ENCODE measurements at regions not wholly inside any gene's neighbourhood (a gene's known extent, or its start where the extent isn't known, plus 50 kb on each side); places are given as distances from the start of the nearest gene placed in this dataset.

- Histone ChIP-seq H3K4me2 (no peak overlapping the region), H3K9me3 (ENCODE audit: low read depth) (no peaks in the 10 kb centered on the region), H4K20me1 (ENCODE audit: insufficient read depth, poor library complexity, severe bottlenecking) (no peaks in the 10 kb centered on the region), H3K4me1 (ENCODE audit: insufficient read depth) (peaks cover 9% of the 10 kb centered on the region), H2AFZ (no peak overlapping the region), H3K79me2 (no peaks in the 10 kb centered on the region), H3K4me3 (no peak overlapping the region), H3K36me3 (replicated peaks; ENCODE audit: insufficient read depth, low read depth) (no peaks in the 10 kb centered on the region), H3K9me2 (replicated peaks; ENCODE audit: insufficient read depth) (no peaks in the 10 kb centered on the region), H3K27me3 (no peaks in the 10 kb centered on the region), H3K27ac (no peak overlapping the region)
- no peak for DNase-seq (ENCODE audit: low spot score)
- WGBS (ENCODE audit: low lambda C conversion rate, missing lambda C conversion rate): 75% methylated on average over 4 of the region's 4 CpGs
- TF ChIP-seq CTCF (IDR thresholded peaks at IDR 0.05; ENCODE audit: poor library complexity) (no peak), EZH2phosphoT487 (IDR thresholded peaks at IDR 0.05; ENCODE audit: low read depth, severe bottlenecking, unreplicated experiment) (no peak), EZH2 (IDR thresholded peaks at IDR 0.05; ENCODE audit: borderline replicate concordance) (no peak)
These were observed 464.8 kb upstream of the RGPD4 start for GRCh38 chr2:107361751-107362381.

GRCh38 chr2:107362993-107363392, 463.7 kb upstream of the RGPD4 start:
- H4K20me1 ChIP-seq (ENCODE audit: insufficient read depth, poor library complexity, severe bottlenecking): no peaks in the 10 kb centered on the region
- 94% methylated on average over 1 of the region's 1 CpG for WGBS (ENCODE audit: low lambda C conversion rate, missing lambda C conversion rate)

GRCh38 chr2:107363806-107364205, 462.9 kb upstream of the RGPD4 start:
- peak overlapping the region; percentile 66 for H3K27ac ChIP-seq
- no peaks in the 10 kb centered on the region for H4K20me1 ChIP-seq (ENCODE audit: insufficient read depth, poor library complexity, severe bottlenecking)
- no peak overlapping the region for H2AFZ ChIP-seq
- no peak overlapping the region for H3K4me3 ChIP-seq
- H3K9me2 ChIP-seq (replicated peaks; ENCODE audit: insufficient read depth): no peaks in the 10 kb centered on the region
- no peak for DNase-seq (ENCODE audit: low spot score)
- no peaks in the 10 kb centered on the region for H3K9me3 ChIP-seq (ENCODE audit: low read depth)
- TF ChIP-seq CTCF (IDR thresholded peaks at IDR 0.05; ENCODE audit: poor library complexity): no peak
- TF ChIP-seq EZH2 (IDR thresholded peaks at IDR 0.05; ENCODE audit: borderline replicate concordance): no peak
- TF ChIP-seq EZH2phosphoT487 (IDR thresholded peaks at IDR 0.05; ENCODE audit: low read depth, severe bottlenecking, unreplicated experiment): no peak
- H3K79me2 ChIP-seq: no peaks in the 10 kb centered on the region
- 89% methylated on average over 2 of the region's 2 CpGs for WGBS (ENCODE audit: low lambda C conversion rate, missing lambda C conversion rate)
- no peaks in the 10 kb centered on the region for H3K27me3 ChIP-seq
- H3K4me2 ChIP-seq: no peak overlapping the region
- H3K4me1 ChIP-seq (ENCODE audit: insufficient read depth): peaks cover 9% of the 10 kb centered on the region
- H3K36me3 ChIP-seq (replicated peaks; ENCODE audit: insufficient read depth, low read depth): no peaks in the 10 kb centered on the region

More at GRCh38 chr2:107362993-107363392, 463.7 kb upstream of the RGPD4 start:
- Histone ChIP-seq H3K9me3 (ENCODE audit: low read depth) (no peaks in the 10 kb centered on the region), H3K79me2 (no peaks in the 10 kb centered on the region), H3K4me3 (no peak overlapping the region), H3K36me3 (replicated peaks; ENCODE audit: insufficient read depth, low read depth) (no peaks in the 10 kb centered on the region), H3K27ac (no peak overlapping the region), H3K9me2 (replicated peaks; ENCODE audit: insufficient read depth) (no peaks in the 10 kb centered on the region), H3K4me1 (ENCODE audit: insufficient read depth) (peaks cover 9% of the 10 kb centered on the region), H2AFZ (no peak overlapping the region), H3K4me2 (no peak overlapping the region), H3K27me3 (no peaks in the 10 kb centered on the region)
- TF ChIP-seq EZH2phosphoT487 (IDR thresholded peaks at IDR 0.05; ENCODE audit: low read depth, severe bottlenecking, unreplicated experiment) (no peak), EZH2 (IDR thresholded peaks at IDR 0.05; ENCODE audit: borderline replicate concordance) (no peak), CTCF (IDR thresholded peaks at IDR 0.05; ENCODE audit: poor library complexity) (no peak)
- DNase-seq (ENCODE audit: low spot score): no peak

Data from hepatocyte (in vitro differentiated cells).